ENCODE measurements at regions not wholly inside any gene's neighbourhood (a gene's known extent, or its start where the extent isn't known, plus 50 kb on each side); places are given as distances from the start of the nearest gene placed in this dataset.

- POLR2A ChIA-PET = interaction anchor here (1.3 kb wide), 1 partner anchor 14 kb away, joined by 3 read pairs; no protein-coding TSS in a partner anchor
These were observed 124.1 kb upstream of the SORCS3 start for GRCh38 chr10:104516986-104517385.

More at GRCh38 chr10:104516986-104517385, 124.1 kb upstream of the SORCS3 start:
- no peak for DNase-seq
- no peaks in the 10 kb centered on the region for H3K79me2 ChIP-seq (ENCODE audit: insufficient read depth)
- CTCF ChIA-PET = interaction anchor here (0.8 to 1.8 kb wide), 3 partner anchors 64 to 110 kb away, joined by 3 to 5 read pairs (median 5); no protein-coding TSS in a partner anchor
- H3K4me2 ChIP-seq = no peak overlapping the region
- TF ChIP-seq FOXJ3 (CRISPR knock-in tag; IDR thresholded peaks at IDR 0.05) = no peak
- no peak for TF ChIP-seq FOXM1 (IDR thresholded peaks at IDR 0.05; ENCODE audit: low read depth)
- TF ChIP-seq RAD21 (IDR thresholded peaks at IDR 0.05; ENCODE audit: low read length) = no peak
- TF ChIP-seq USF2 (IDR thresholded peaks at IDR 0.05; ENCODE audit: borderline replicate concordance, low read depth, low read length) = no peak
- no peak for TF ChIP-seq GABPA (IDR thresholded peaks at IDR 0.05; ENCODE audit: low read depth)
- no peak for TF ChIP-seq FOSL2 (IDR thresholded peaks at IDR 0.05; ENCODE audit: borderline replicate concordance, low read depth)
- TF ChIP-seq TCF12 (IDR thresholded peaks at IDR 0.05) = no peak
- no peak for TF ChIP-seq EZH2phosphoT487 (IDR thresholded peaks at IDR 0.05; ENCODE audit: borderline replicate concordance, low read depth)
- no peak for TF ChIP-seq JUND (IDR thresholded peaks at IDR 0.05)
- no peak for TF ChIP-seq CTCF (IDR thresholded peaks at IDR 0.05)
- no peak for TF ChIP-seq YY1 (IDR thresholded peaks at IDR 0.05; ENCODE audit: low read depth)
- TF ChIP-seq MEF2A (IDR thresholded peaks at IDR 0.05; ENCODE audit: borderline replicate concordance, low read depth) = no peak
- no peak for TF ChIP-seq MAX (IDR thresholded peaks at IDR 0.05; ENCODE audit: low read depth)
- TF ChIP-seq TEAD4 (IDR thresholded peaks at IDR 0.05; ENCODE audit: borderline replicate concordance, insufficient read depth) = no peak
- no peak for TF ChIP-seq MXI1 (IDR thresholded peaks at IDR 0.05; ENCODE audit: low read depth, low read length)
- no peak for TF ChIP-seq ZBTB33 (IDR thresholded peaks at IDR 0.05; ENCODE audit: borderline replicate concordance, low read depth)
- TF ChIP-seq CHD2 (IDR thresholded peaks at IDR 0.05; ENCODE audit: low read length, partially characterized antibody) = no peak
- no peak for TF ChIP-seq GATA2 (CRISPR knock-in tag; IDR thresholded peaks at IDR 0.05)
- no peak for TF ChIP-seq RCOR1 (IDR thresholded peaks at IDR 0.05; ENCODE audit: low read length)
- no peak for TF ChIP-seq ELF1 (IDR thresholded peaks at IDR 0.05)
- H3K27ac ChIP-seq (ENCODE audit: low read depth in 2 of 2, low read length in 1 of 2) = no peak overlapping the region
- H3K9me2 ChIP-seq = no peaks in the 10 kb centered on the region
- no peak overlapping the region for H3K9ac ChIP-seq
- peaks cover 0 to 6% of the 10 kb centered on the region in 2 experiments; a peak in 1 of 4 replicates for H3K4me1 ChIP-seq (ENCODE audit: control insufficient read depth in 1 of 2, insufficient read depth in 2 of 2, low read depth in 1 of 2, low read length in 1 of 2)
- WGBS (ENCODE audit: low lambda C conversion rate) = 20% methylated on average over 1 of the region's 2 CpGs
- H2AFZ ChIP-seq (ENCODE audit: low read depth) = no peak overlapping the region
- no peaks in the 10 kb centered on the region for H3K36me3 ChIP-seq (replicated peaks in 1 of 2; ENCODE audit: control insufficient read depth in 1 of 2, insufficient read depth in 2 of 2, low read length in 1 of 2)
- no peaks in the 10 kb centered on the region for H3K9me3 ChIP-seq
- no peaks in the 10 kb centered on the region for H4K20me1 ChIP-seq (ENCODE audit: insufficient read depth)
- no peaks in the 10 kb centered on the region for H3F3A ChIP-seq (replicated peaks; ENCODE audit: insufficient read depth)
- H3K4me3 ChIP-seq (ENCODE audit: low read depth in 2 of 2, low read length in 1 of 2) = no peak overlapping the region
- H3K27me3 ChIP-seq (ENCODE audit: insufficient read depth) = no peaks in the 10 kb centered on the region
